Forelimb muscle (tissue), 1 donor: ENCODE measurements at regions not wholly inside any gene's neighbourhood (a gene's known extent, or its start where the extent isn't known, plus 50 kb on each side); places are given as distances from the start of the nearest gene placed in this dataset.
A peak's percentile ranks its signal among the peaks of the same experiment; 100 is the strongest.

Source experiments
- DNase-seq: peaks from one replicate; pipeline ENCODE4 v3.0.0-alpha.2; 2013; ENCODE audit warnings: low read depth

- DNase-seq = no peak
These were observed 273.6 kb downstream of the HRH4 start for GRCh38 chr18:24734058-24734457.

- DNase-seq = no peak
These were observed 275.3 kb downstream of the HRH4 start for GRCh38 chr18:24735624-24736231.

- DNase-seq = peak; percentile 47
These were observed 276.4 kb downstream of the HRH4 start for GRCh38 chr18:24736662-24737330.

- no peak for DNase-seq
These were observed 280.4 kb downstream of the HRH4 start for GRCh38 chr18:24740829-24741228.

- no peak for DNase-seq
These were observed 280.9 kb downstream of the HRH4 start for GRCh38 chr18:24741321-24741720.

- no peak for DNase-seq
These were observed 281.7 kb downstream of the HRH4 start for GRCh38 chr18:24741965-24742724.

GRCh38 chr18:24754583-24755253 is 294.3 kb downstream of the HRH4 start:
- no peak for DNase-seq

- no peak for DNase-seq
These were observed 295.9 kb downstream of the HRH4 start for GRCh38 chr18:24756385-24756784.

- DNase-seq = no peak
These were observed 296.7 kb downstream of the HRH4 start for GRCh38 chr18:24757134-24757533.

- DNase-seq = no peak
These were observed 301.3 kb downstream of the HRH4 start for GRCh38 chr18:24761765-24762164.

GRCh38 chr18:24762511-24762910 is 302.1 kb downstream of the HRH4 start:
- peak; percentile 73 for DNase-seq

- DNase-seq = peak; percentile 53
These were observed 303.5 kb downstream of the HRH4 start for GRCh38 chr18:24763765-24764513.

GRCh38 chr18:24764766-24765165 is 304.3 kb downstream of the HRH4 start:
- DNase-seq = no peak

GRCh38 chr18:24766376-24766775 is 305.9 kb downstream of the HRH4 start:
- no peak for DNase-seq

GRCh38 chr18:24770311-24771024 is 310.0 kb downstream of the HRH4 start:
- no peak for DNase-seq

GRCh38 chr18:24771300-24771699 is 310.9 kb downstream of the HRH4 start:
- DNase-seq = no peak

- DNase-seq = no peak
These were observed 312.7 kb downstream of the HRH4 start for GRCh38 chr18:24773101-24773500.

- no peak for DNase-seq
These were observed 315.6 kb downstream of the HRH4 start for GRCh38 chr18:24776019-24776418.

- DNase-seq = no peak
These were observed 318.5 kb downstream of the HRH4 start for GRCh38 chr18:24778810-24779418.

GRCh38 chr18:24782566-24782965 is 322.1 kb downstream of the HRH4 start:
- DNase-seq = no peak

GRCh38 chr18:24785019-24785418 is 324.6 kb downstream of the HRH4 start:
- no peak for DNase-seq
